ENCODE measurements at regions not wholly inside any gene's neighbourhood (a gene's known extent, or its start where the extent isn't known, plus 50 kb on each side); places are given as distances from the start of the nearest gene placed in this dataset.

DNA sequence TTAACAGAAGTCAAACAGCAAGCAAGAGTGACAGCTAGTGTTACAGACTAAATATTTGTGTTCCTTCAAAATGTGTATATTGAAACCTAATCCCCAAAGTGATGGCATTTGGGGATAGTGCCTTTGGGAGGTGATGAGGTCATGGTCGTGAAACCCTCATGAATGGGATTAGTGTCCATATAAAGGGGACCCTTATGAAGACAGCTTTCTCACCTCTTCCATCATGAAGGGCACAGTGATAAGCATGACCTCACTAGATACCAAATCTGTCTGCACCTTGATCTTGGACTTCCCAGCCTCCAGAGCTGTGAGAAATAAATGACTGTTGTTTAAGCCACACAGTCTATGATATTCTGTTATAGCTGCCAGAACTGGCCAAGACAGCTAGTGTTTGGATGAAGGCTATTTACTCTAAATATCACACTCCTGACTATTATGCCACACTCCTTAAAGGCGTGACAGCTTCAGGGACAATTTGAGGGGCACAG, 235.7 kb upstream of the TMEM72 start:
- TF ChIP-seq, protein P1, sequence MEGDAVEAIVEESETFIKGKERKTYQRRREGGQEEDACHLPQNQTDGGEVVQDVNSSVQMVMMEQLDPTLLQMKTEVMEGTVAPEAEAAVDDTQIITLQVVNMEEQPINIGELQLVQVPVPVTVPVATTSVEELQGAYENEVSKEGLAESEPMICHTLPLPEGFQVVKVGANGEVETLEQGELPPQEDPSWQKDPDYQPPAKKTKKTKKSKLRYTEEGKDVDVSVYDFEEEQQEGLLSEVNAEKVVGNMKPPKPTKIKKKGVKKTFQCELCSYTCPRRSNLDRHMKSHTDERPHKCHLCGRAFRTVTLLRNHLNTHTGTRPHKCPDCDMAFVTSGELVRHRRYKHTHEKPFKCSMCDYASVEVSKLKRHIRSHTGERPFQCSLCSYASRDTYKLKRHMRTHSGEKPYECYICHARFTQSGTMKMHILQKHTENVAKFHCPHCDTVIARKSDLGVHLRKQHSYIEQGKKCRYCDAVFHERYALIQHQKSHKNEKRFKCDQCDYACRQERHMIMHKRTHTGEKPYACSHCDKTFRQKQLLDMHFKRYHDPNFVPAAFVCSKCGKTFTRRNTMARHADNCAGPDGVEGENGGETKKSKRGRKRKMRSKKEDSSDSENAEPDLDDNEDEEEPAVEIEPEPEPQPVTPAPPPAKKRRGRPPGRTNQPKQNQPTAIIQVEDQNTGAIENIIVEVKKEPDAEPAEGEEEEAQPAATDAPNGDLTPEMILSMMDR (IDR thresholded peaks at IDR 0.05) = no peak
- TF ChIP-seq POLR2A (IDR thresholded peaks at IDR 0.05) = no peak

Measured in esophagus squamous epithelium (tissue), 4 donors.